Upper lobe of right lung (tissue), 1 donor: ENCODE measurements at regions not wholly inside any gene's neighbourhood (a gene's known extent, or its start where the extent isn't known, plus 50 kb on each side); places are given as distances from the start of the nearest gene placed in this dataset.

ENCODE experiments used
- ATAC-seq: fragments of 200-7000 bp; cut with Tn5 transposase; one replicate; pipeline ENCODE4 v1.9.1; 2020; ENCODE audit warnings: mild to moderate bottlenecking, moderate library complexity
- DNase-seq: peaks from one replicate; pipeline ENCODE4 v3.0.0-alpha.2; 2020
- H3K27ac ChIP-seq: fragments of 200-600 bp; one replicate; pipeline ENCODE4 v1.8.0; 2022
- H3K27me3 ChIP-seq: fragments of 200-600 bp; one replicate; pipeline ENCODE4 v1.8.0; 2022; ENCODE audit warnings: mild to moderate bottlenecking
- H3K36me3 ChIP-seq: fragments of 200-600 bp; one replicate; pipeline ENCODE4 v1.8.0; 2022
- H3K4me1 ChIP-seq: fragments of 200-600 bp; one replicate; pipeline ENCODE4 v1.8.0; 2022
- H3K4me3 ChIP-seq: fragments of 200-600 bp; one replicate; pipeline ENCODE4 v1.8.0; 2022; ENCODE audit warnings: mild to moderate bottlenecking
- H3K9me3 ChIP-seq: fragments of 200-600 bp; one replicate; pipeline ENCODE4 v1.8.0; 2022
- intact Hi-C: fragments of 100-400 bp; cut with DNase I; formaldehyde crosslinking; loops from one replicate; pipeline ENCODE4 v1.11.0; 2022
- TF ChIP-seq, protein P1 (sequence below): fragments of 200-600 bp; IDR thresholded peaks from one replicate; pipeline ENCODE4 v1.8.0; 2022; ENCODE audit warnings: antibody characterized with exemption
- donor health status: DM: no; HTN: yes; CAD: no; lungs with severe emphysema.

DNA sequence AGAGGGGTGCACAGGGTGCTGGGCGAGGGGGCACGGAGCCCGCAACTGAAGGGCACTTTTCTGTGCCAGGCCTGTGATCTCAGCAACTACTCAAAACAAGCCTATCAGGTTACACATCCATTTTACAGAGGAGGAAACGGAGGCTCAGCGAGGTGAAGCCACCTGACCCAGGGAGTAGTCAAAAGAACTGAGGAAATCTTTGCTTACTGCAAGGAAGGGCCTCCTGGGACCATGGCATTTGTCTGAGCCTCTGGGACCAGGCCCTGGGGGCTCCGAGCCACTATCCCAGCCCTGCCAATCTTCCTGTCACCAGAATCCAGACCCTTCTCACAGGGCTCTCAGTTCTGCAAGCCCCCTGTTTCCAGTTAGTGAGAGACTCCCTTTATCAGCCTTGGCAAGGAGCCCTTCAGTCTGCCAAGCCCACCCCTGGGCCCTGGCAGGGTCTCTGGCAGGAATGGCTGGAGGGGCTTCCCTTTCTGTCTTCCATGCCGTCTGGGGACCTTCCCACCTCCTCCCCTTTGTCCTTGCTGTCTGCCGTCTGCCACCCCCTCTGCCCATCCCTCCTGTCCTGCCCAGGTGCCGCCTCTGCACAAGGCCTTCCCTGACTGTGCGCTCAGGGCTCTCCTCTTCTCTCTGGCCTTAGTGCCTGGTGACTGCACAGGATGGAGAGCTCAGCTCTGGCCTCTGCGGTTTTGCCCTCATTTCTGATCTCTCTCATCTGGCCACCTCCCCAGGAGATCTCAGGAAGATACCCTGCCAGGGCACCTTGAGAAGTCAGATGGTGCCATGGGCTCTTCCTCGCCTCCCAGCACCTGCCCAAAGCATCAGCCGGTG is 194.7 kb upstream of the GLI2 start:
- no peaks in the 10 kb centered on the region for H3K27me3 ChIP-seq
- H3K9me3 ChIP-seq, result no peaks in the 10 kb centered on the region
- intact Hi-C loops, result no loop called here
- DNase-seq, result no peak
- H3K4me1 ChIP-seq, result peaks cover 15% of the 10 kb centered on the region
- no peak overlapping the region for H3K4me3 ChIP-seq
- H3K27ac ChIP-seq, result no peak overlapping the region
- TF ChIP-seq, protein P1, sequence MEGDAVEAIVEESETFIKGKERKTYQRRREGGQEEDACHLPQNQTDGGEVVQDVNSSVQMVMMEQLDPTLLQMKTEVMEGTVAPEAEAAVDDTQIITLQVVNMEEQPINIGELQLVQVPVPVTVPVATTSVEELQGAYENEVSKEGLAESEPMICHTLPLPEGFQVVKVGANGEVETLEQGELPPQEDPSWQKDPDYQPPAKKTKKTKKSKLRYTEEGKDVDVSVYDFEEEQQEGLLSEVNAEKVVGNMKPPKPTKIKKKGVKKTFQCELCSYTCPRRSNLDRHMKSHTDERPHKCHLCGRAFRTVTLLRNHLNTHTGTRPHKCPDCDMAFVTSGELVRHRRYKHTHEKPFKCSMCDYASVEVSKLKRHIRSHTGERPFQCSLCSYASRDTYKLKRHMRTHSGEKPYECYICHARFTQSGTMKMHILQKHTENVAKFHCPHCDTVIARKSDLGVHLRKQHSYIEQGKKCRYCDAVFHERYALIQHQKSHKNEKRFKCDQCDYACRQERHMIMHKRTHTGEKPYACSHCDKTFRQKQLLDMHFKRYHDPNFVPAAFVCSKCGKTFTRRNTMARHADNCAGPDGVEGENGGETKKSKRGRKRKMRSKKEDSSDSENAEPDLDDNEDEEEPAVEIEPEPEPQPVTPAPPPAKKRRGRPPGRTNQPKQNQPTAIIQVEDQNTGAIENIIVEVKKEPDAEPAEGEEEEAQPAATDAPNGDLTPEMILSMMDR, result no peak
- ATAC-seq, result no peak
- no peaks in the 10 kb centered on the region for H3K36me3 ChIP-seq

DNA sequence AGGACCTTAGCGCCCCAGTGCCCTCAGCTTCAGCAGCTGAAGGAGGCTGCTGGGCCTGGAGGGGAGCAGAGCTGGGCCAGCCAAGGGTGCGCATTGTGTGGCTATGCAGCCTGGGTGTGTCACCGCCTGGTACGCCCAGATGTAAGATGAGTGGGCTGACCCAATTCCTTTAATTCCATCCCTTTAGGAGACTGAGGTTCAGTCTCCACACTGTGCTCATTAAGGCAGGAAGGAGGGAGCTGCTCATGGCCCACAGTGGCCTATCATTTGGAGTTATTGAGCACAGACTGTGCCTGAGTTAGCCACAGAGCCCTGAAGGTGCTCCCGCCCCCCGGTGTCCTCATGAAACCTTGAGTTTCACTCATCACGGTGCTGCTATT is 194.1 kb upstream of the GLI2 start:
- ATAC-seq (peak; percentile 7), DNase-seq (no peak)
- peaks cover 15% of the 10 kb centered on the region for H3K4me1 ChIP-seq
- no peaks in the 10 kb centered on the region for H3K9me3 ChIP-seq
- intact Hi-C loops, result no loop called here
- no peak overlapping the region for H3K4me3 ChIP-seq
- no peaks in the 10 kb centered on the region for H3K36me3 ChIP-seq
- H3K27ac ChIP-seq, result no peak overlapping the region
- TF ChIP-seq, protein P1, result no peak
- H3K27me3 ChIP-seq, result no peaks in the 10 kb centered on the region

DNA sequence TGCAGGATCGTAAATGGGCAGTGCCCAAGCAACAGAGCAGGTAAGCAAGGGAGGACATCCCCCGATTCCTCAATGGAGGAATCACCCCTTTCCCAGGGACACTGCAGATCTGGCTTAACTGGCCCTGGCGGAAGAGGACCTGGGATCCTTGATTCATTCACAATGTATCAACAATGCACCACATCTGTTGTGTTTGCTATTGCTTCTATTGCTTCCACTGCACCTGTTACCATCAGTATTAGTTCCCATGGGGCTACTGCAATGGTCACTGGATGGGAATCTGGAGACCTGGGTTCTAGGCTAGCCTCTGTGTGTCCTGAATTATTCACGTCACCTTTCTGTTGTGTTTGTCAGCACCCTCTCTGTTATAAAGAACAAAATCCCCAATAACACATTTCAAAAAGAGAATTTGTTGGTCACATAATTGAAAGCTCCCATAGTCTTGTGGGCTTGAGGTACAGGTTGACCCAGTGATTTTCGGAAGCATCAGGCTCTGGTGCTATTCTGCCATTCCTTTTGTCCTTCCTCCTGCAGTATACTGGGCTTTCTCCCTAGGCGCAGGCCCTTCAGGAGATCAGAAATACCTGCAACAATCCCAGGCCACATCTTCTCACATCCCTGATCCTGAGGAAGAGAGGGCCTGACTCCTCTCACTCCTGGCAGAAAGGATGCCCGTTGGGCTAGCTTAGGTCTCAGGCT is 193.5 kb upstream of the GLI2 start:
- intact Hi-C loops, result no loop called here
- H3K36me3 ChIP-seq, result no peaks in the 10 kb centered on the region
- no peaks in the 10 kb centered on the region for H3K27me3 ChIP-seq
- no peaks in the 10 kb centered on the region for H3K9me3 ChIP-seq
- ATAC-seq (no peak), DNase-seq (no peak)
- H3K27ac ChIP-seq, result no peak overlapping the region
- no peak overlapping the region for H3K4me3 ChIP-seq
- TF ChIP-seq, protein P1, result no peak
- H3K4me1 ChIP-seq, result peaks cover 15% of the 10 kb centered on the region

DNA sequence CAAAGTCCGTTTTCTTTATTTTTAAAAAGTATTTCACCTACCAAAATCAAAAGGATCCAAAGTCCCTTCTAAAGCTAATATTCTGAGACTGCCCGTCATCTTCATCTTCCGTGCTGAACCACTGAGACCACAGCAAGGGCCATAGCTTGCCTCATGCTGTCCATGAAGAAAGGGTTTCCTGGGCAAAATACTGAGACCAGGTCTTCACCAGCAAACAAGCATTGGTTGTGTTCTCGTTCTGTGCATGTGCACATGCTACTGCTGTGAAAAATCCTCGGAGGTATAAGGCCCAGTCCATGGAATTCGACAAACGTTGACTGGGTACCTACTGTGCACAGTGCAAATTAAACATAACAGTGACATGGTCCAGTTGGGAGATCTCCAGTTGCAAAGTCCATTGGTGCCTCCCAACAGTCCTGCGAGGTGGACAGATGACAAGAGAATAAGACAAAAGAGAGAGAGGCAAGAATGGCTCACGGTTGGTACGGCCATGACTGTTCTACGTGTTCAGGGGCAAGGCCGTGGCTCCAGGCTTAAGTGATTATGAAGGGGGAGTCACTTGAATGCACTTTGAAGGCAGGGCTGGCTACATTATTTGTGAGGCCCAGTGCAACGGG is 192.6 kb upstream of the GLI2 start:
- Histone ChIP-seq H3K27ac (no peak overlapping the region), H3K4me1 (peaks cover 15% of the 10 kb centered on the region), H3K9me3 (no peaks in the 10 kb centered on the region), H3K27me3 (no peaks in the 10 kb centered on the region), H3K4me3 (no peak overlapping the region), H3K36me3 (no peaks in the 10 kb centered on the region)
- DNase-seq, result no peak
- TF ChIP-seq, protein P1, result no peak
- no peak for ATAC-seq
- intact Hi-C loops, result no loop called here

DNA sequence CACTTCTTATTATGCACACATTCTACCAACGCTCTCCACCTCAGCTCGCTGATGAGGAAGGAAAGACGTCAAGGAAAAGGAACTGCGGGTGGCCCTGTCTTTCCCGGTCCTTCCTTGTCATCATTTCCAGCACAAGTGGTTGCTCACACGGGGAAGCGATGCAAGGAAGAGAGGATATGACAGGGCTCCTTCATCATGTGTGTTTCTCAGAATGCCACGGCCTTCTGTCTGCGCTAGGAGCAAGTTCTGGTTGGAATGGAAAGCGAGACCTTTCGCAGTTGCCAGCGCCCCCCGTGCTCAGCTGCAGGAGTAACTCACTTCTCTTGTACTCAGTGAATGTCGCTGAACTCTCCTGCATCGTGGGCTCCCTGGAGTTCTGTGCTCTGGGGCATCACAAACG is 191.8 kb upstream of the GLI2 start:
- H3K4me3 ChIP-seq, result no peak overlapping the region
- TF ChIP-seq, protein P1, result no peak
- ATAC-seq, result no peak
- H3K27ac ChIP-seq, result no peak overlapping the region
- intact Hi-C loops, result no loop called here
- no peaks in the 10 kb centered on the region for H3K27me3 ChIP-seq
- H3K36me3 ChIP-seq, result no peaks in the 10 kb centered on the region
- H3K4me1 ChIP-seq, result peaks cover 17% of the 10 kb centered on the region
- H3K9me3 ChIP-seq, result no peaks in the 10 kb centered on the region
- no peak for DNase-seq
